Stimulated activated CD8-positive, alpha-beta memory T cell treated with anti-CD3 and anti-CD28 coated beads, Interleukin-15, amount 100 ng/mL, for 48 hours (primary cell): ENCODE measurements at regions not wholly inside any gene's neighbourhood (a gene's known extent, or its start where the extent isn't known, plus 50 kb on each side); places are given as distances from the start of the nearest gene placed in this dataset.

Experiments used
- DNase-seq, 2 donors: peaks; one replicate each; pipeline ENCODE4 v3.0.0-alpha.2; 2020; ENCODE audit warnings: low read depth in 2 of 2

GRCh38 chrY:15162211-15162610 lies 637.9 kb downstream of the NLGN4Y start:
- DNase-seq: no peak

GRCh38 chrY:15179890-15180289 lies 655.6 kb downstream of the NLGN4Y start:
- DNase-seq: no peak

GRCh38 chrY:15229056-15229455 lies 704.7 kb downstream of the NLGN4Y start:
- DNase-seq: no peak

GRCh38 chrY:15239596-15240132 lies 715.3 kb downstream of the NLGN4Y start:
- no peak for DNase-seq

GRCh38 chrY:15259286-15259685 lies 735.0 kb downstream of the NLGN4Y start:
- DNase-seq: no peak

- DNase-seq: no peak
Measured at GRCh38 chrY:15286572-15286971, 762.2 kb downstream of the NLGN4Y start.

DNA sequence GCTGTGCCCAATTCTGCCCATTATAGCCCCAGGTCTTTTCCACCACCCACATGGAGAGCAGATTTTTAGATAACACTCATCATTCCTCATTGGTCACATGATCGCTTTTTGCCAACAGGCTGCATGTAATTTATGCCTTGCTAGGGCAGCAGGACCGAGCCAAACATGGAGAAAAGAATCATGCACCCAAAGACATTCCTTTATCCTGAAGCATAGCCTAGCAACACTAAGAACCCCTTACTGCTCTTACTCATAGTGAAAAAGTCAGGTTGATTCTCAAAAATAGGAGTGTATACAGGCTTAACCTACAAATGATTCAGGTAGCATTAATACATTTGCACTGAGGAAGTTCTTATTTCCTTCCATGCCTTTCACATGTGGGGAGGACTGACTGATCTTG lies 765.5 kb downstream of the NLGN4Y start:
- no peak for DNase-seq

- DNase-seq: no peak
Measured at GRCh38 chrY:15292881-15293280, 768.6 kb downstream of the NLGN4Y start.

DNA sequence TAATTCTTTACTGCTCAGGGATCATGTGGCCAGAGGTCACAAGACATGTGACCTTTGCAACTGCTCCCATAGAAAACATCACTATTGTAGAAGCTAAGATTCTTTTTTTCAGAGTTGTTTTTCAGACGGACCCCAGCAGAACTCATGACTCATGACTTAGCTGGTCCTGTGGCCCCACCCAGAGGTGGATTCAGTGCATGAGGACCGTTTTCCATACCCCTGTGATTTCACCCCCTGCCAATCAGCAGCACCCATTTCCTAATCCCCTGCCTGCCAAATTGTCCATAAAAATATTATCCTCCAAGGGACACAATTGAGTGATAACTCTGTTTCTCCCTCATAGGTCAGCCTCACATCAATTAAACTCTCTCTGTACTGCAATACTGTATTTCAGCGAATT lies 777.5 kb downstream of the NLGN4Y start:
- no peak for DNase-seq

DNA sequence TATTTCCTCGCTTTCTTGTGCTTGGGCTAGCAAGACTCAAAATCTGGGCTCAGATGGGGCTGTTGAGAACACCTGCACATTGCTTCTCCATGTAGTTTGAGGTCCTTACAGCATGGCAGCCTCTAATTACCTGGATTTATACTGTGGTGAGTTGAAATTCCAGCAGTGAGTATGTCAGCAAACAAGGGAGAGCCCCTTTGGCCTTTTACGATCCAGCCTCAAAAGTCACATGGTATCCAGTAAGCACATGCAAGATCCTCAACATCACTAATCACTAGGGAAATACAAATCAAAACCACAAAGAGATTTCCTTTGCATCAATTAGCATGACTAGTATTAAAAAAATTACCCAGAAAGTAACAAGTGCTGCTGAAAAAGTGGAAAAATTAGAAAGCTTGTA lies 787.8 kb downstream of the NLGN4Y start:
- DNase-seq: no peak

GRCh38 chrY:15324189-15324588 lies 799.9 kb downstream of the NLGN4Y start:
- DNase-seq: no peak

DNA sequence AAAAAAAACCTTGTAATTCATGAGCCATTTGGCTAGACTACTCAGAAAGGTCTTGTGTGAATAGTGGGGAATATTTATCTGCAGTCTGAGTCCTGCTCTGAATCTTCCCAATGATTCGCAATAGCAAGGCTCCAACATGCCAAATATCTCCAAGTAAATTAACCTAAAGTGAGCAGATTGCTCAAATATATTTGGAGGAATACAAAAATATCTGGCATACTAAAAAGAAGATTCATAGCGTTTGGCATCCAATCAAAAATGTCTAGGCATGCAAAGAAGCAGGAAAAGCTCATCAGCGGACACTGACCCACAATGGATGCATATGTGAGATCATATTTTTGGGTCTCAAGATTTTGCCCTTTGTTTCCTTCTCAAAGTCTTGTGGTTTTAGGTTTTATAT lies 800.9 kb downstream of the NLGN4Y start:
- DNase-seq: no peak

- no peak for DNase-seq
Measured at GRCh38 chrY:15326673-15327072, 802.3 kb downstream of the NLGN4Y start.

DNA sequence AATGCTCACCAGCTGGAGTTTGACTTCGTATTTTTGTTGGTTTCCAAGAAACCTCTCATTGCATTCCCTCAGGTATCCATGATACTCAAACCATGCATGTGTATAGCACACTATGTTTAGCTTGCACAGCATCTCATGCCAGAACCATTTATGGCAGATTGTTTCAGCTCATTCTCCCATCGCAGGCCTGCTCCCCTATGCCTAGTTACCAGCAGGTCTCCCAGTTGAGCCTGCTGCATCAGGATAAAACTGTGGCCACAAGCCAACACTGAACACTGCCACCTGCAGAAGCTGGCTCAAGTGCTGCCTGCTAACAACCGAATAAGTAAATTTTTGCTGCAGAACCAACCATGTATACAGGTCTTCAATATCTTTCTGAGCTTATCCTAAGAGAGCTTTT lies 804.5 kb downstream of the NLGN4Y start:
- no peak for DNase-seq

- DNase-seq: no peak
Measured at GRCh38 chrY:15343522-15343921, 819.2 kb downstream of the NLGN4Y start.

- no peak for DNase-seq
Measured at GRCh38 chrY:15345471-15346155, 821.3 kb downstream of the NLGN4Y start.

- DNase-seq: no peak
Measured at GRCh38 chrY:15349351-15349750, 825.0 kb downstream of the NLGN4Y start.

DNA sequence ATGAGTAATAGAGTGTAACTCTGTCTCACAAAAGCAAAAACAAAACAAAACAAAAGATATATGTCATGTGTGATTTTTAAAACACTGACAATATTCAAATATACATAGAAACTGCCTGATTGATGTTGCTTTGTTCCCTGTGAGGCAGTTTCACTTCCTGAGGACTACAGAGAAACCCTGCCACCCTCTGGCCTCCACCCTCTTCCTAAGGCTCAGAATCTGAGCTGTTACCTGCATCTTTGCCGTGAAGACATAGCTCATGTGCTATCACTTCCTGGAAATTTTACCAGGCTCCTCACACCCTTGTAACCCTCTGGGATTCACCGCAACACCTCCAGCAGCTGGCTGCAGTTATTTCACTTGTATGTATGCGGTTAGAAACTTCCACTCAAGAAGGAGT lies 831.0 kb downstream of the NLGN4Y start:
- no peak for DNase-seq

- DNase-seq: no peak
Measured at GRCh38 chrY:15360471-15360870, 836.1 kb downstream of the NLGN4Y start.

- no peak for DNase-seq
Measured at GRCh38 chrY:15364996-15365395, 840.7 kb downstream of the NLGN4Y start.

- DNase-seq: no peak
Measured at GRCh38 chrY:15368786-15369185, 844.5 kb downstream of the NLGN4Y start.

DNA sequence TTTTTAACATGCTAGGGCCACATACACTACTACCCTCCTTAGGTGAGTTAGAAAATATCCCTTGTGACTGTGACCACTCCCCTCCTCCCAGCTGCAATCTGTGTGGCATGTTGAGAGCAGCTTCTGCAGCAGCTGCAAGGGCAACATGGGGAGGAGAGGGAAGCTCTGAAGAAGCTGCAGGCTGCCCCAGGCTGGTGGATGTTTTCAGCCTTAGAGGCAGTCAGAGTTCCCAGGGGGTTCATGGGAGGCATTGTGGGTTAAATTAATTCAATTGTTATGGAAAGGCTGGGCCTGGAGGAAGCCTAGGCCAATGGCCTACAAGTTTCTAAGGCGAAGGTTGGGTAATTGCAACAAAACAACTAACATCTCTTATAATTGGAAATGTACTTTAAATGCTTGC lies 860.8 kb downstream of the NLGN4Y start:
- DNase-seq: no peak

DNA sequence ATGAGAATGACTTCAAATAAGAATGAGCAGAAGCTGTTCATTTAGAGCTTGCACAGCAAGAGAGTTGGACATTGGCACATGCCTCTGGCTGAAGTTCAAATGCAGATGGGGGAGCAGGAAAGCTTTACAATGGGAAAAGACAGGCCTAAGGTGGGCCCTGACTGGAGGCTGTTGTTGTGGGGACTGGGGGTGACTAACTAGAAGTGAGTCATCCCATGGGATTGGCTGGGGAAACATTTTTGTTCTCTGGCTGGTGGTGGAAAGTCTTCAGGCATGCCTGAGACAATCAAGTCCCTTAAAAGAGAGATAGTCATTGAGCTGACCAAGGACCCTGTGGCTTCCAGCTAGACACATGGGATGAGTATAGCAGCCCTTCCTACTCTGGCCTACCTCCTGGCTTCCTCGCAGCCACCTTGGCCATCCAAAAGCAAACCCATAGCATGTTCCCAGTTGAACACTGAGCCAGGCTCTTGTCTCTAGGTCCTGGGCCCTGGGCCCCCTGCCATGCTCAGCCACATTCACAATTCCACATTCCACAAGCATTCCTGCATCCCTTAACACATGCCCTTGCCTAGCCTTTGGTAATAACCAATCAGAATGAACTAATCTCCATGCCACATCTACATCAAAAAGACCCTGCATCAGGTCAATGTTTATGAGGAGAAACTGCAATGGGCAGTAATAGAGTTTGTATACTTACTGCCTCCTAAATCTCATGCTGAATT lies 873.4 kb downstream of the NLGN4Y start:
- DNase-seq: no peak
